ENCODE measurements at regions not wholly inside any gene's neighbourhood (a gene's known extent, or its start where the extent isn't known, plus 50 kb on each side); places are given as distances from the start of the nearest gene placed in this dataset.

GRCh38 chr4:22573198-22573597 lies 57.3 kb upstream of the ADGRA3 start:
- peaks cover 10% of the 10 kb centered on the region for H3K4me1 Mint-ChIP-seq
- ATAC-seq, result no peak
- no peak overlapping the region for H3K4me3 Mint-ChIP-seq
- H3K27me3 Mint-ChIP-seq (ENCODE audit: low read depth), result no peaks in the 10 kb centered on the region
- peaks cover 20% of the 10 kb centered on the region for H3K9me3 Mint-ChIP-seq
- DNase-seq (ENCODE audit: low spot score), result no peak
- no peak overlapping the region for H3K27ac Mint-ChIP-seq
- ChIA-PET CTCF (interaction anchor here (0.8 kb wide), 1 partner anchor 34 kb away, joined by 3 read pairs; no protein-coding TSS in a partner anchor), POLR2A (no interaction called here)
- H3K36me3 Mint-ChIP-seq, result peaks cover 4% of the 10 kb centered on the region; the same call in 1 of the 2 replicates
- TF ChIP-seq ZNF671 (CRISPR knock-in tag; IDR thresholded peaks at IDR 0.05), result no peak
- TF ChIP-seq HMGA2 (CRISPR knock-in tag; IDR thresholded peaks at IDR 0.05), result no peak

GRCh38 chr4:22573641-22574040 lies 57.8 kb upstream of the ADGRA3 start:
- no peak overlapping the region for H3K27ac Mint-ChIP-seq
- no peaks in the 10 kb centered on the region for H3K27me3 Mint-ChIP-seq (ENCODE audit: low read depth)
- TF ChIP-seq EMX1 (CRISPR knock-in tag; IDR thresholded peaks at IDR 0.05) (no peak), E2F1 (CRISPR knock-in tag; IDR thresholded peaks at IDR 0.05) (no peak), TCF7 (CRISPR knock-in tag; IDR thresholded peaks at IDR 0.05; ENCODE audit: low read depth) (no peak), SOX15 (CRISPR knock-in tag; IDR thresholded peaks at IDR 0.05) (no peak), CREM (CRISPR knock-in tag; IDR thresholded peaks at IDR 0.05) (no peak)
- peaks cover 4% of the 10 kb centered on the region; the same call in 1 of the 2 replicates for H3K36me3 Mint-ChIP-seq
- no peak overlapping the region for H3K4me3 Mint-ChIP-seq
- DNase-seq (ENCODE audit: low spot score) (no peak), ATAC-seq (no peak)
- POLR2A ChIA-PET, result no interaction called here
- peaks cover 10% of the 10 kb centered on the region for H3K4me1 Mint-ChIP-seq
- CTCF ChIA-PET, result no interaction called here
- H3K9me3 Mint-ChIP-seq, result peaks cover 20% of the 10 kb centered on the region

- no peak for DNase-seq (ENCODE audit: low spot score)
- peaks cover 16% of the 10 kb centered on the region for H3K9me3 Mint-ChIP-seq
- CTCF ChIA-PET, result no interaction called here
- TF ChIP-seq ATF2 (CRISPR knock-in tag; IDR thresholded peaks at IDR 0.05; ENCODE audit: borderline replicate concordance, low read depth) (no peak), ZBTB43 (CRISPR knock-in tag; IDR thresholded peaks at IDR 0.05) (no peak), JAZF1 (CRISPR knock-in tag; IDR thresholded peaks at IDR 0.05) (no peak), SMAD4 (CRISPR knock-in tag; IDR thresholded peaks at IDR 0.05) (no peak), ZNF396 (CRISPR knock-in tag; IDR thresholded peaks at IDR 0.05; ENCODE audit: borderline replicate concordance) (no peak), PREB (CRISPR knock-in tag; IDR thresholded peaks at IDR 0.05; ENCODE audit: borderline replicate concordance) (no peak), ZNF425 (CRISPR knock-in tag; conservative IDR thresholded peaks at IDR 0.05) (no peak), IRF1 (CRISPR knock-in tag; IDR thresholded peaks at IDR 0.05) (no peak), HMGA2 (CRISPR knock-in tag; IDR thresholded peaks at IDR 0.05) (no peak), TP53 (CRISPR knock-in tag; IDR thresholded peaks at IDR 0.05) (no peak), TEAD4 (CRISPR knock-in tag; IDR thresholded peaks at IDR 0.05) (no peak), E2F5 (CRISPR knock-in tag; IDR thresholded peaks at IDR 0.05) (no peak), CTCF (IDR thresholded peaks at IDR 0.05) (no peak)
Measured at GRCh38 chr4:22574424-22574823, 58.6 kb upstream of the ADGRA3 start.

More at GRCh38 chr4:22574424-22574823, 58.6 kb upstream of the ADGRA3 start:
- peak; percentile 43; the same call in 1 of the 2 replicates for ATAC-seq
- H3K27ac Mint-ChIP-seq, result no peak overlapping the region
- H3K4me3 Mint-ChIP-seq, result no peak overlapping the region
- H3K36me3 Mint-ChIP-seq, result peaks cover 4% of the 10 kb centered on the region; the same call in 1 of the 2 replicates
- POLR2A ChIA-PET, result no interaction called here
- no peaks in the 10 kb centered on the region for H3K27me3 Mint-ChIP-seq (ENCODE audit: low read depth)
- peaks cover 10% of the 10 kb centered on the region for H3K4me1 Mint-ChIP-seq

Measured in WTC11 (cell line).